BLaER1 (cell line): ENCODE measurements at regions not wholly inside any gene's neighbourhood (a gene's known extent, or its start where the extent isn't known, plus 50 kb on each side); places are given as distances from the start of the nearest gene placed in this dataset.
"Not testable (repeated sequence)": the region's sequence is repeated elsewhere in the genome, so short reads cannot be mapped to it uniquely, and the experiment has no call there.

Experiments used
- H3K27ac ChIP-seq: shearing (Covaris generic); formaldehyde crosslinking; 2 replicates; pipeline ENCODE4 v1.8.1; 2022
- H3K27me3 ChIP-seq: shearing (Covaris generic); formaldehyde crosslinking; 2 replicates; pipeline ENCODE4 v1.8.1; 2022
- H3K36me3 ChIP-seq: shearing (Covaris generic); formaldehyde crosslinking; 2 replicates; pipeline ENCODE4 v1.8.1; 2022
- H3K4me1 ChIP-seq: shearing (Covaris generic); formaldehyde crosslinking; 2 replicates; pipeline ENCODE4 v1.8.1; 2022
- H3K4me2 ChIP-seq: shearing (Covaris generic); formaldehyde crosslinking; 2 replicates; pipeline ENCODE4 v1.8.1; 2022
- H3K4me3 ChIP-seq: shearing (Covaris generic); formaldehyde crosslinking; 2 replicates; pipeline ENCODE4 v1.8.1; 2022
- H3K9ac ChIP-seq: shearing (Covaris generic); formaldehyde crosslinking; 2 replicates; pipeline ENCODE4 v1.8.1; 2022
- H3K9me3 ChIP-seq: shearing (Covaris generic); formaldehyde crosslinking; 2 replicates; pipeline ENCODE4 v1.8.1; 2022
- H4K20me1 ChIP-seq: shearing (Covaris generic); formaldehyde crosslinking; 2 replicates; pipeline ENCODE4 v1.8.1; 2022
- Cebpa-rat ChIP-seq: shearing (Covaris generic); IDR thresholded peaks from 2 replicates; pipeline ENCODE4 v1.8.1; 2022

DNA sequence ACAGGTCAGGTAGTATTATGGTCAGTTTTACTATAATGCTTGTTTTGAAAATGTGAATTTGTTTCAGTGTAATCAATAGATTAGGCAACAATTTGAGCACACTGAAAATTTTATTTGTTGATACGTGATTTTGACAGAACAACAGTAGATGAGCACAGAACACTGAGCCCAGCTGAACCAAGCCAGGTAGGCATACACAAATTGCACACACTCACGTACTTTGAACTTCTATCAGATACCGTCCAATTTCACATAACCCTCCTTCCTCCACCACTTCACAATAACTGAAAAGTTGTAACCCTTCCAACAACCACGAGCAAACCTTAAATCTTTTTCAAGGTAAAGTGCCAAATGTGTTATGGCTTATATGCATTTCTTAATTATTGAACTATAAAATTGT lies 229.5 kb upstream of the TMEFF2 start:
- H3K4me1 ChIP-seq = no peaks in the 10 kb centered on the region
- no peak overlapping the region for H3K4me3 ChIP-seq
- H3K27ac ChIP-seq = no peak overlapping the region
- H3K27me3 ChIP-seq = no peaks in the 10 kb centered on the region
- H4K20me1 ChIP-seq = no peaks in the 10 kb centered on the region
- no peak overlapping the region for H3K9ac ChIP-seq
- H3K36me3 ChIP-seq = no peaks in the 10 kb centered on the region
- TF ChIP-seq Cebpa-rat = no peak
- H3K9me3 ChIP-seq = no peaks in the 10 kb centered on the region
- H3K4me2 ChIP-seq = no peak overlapping the region

- peaks cover 2% of the 10 kb centered on the region; the same call in 1 of the 2 replicates for H3K9me3 ChIP-seq
- no peak overlapping the region for H3K27ac ChIP-seq
- H4K20me1 ChIP-seq = no peaks in the 10 kb centered on the region
- H3K27me3 ChIP-seq = no peaks in the 10 kb centered on the region
- no peak for TF ChIP-seq Cebpa-rat
- H3K4me1 ChIP-seq = no peaks in the 10 kb centered on the region
- H3K4me3 ChIP-seq = no peak overlapping the region
- H3K4me2 ChIP-seq = no peak overlapping the region
- H3K9ac ChIP-seq = no peak overlapping the region
- H3K36me3 ChIP-seq = no peaks in the 10 kb centered on the region
These were observed 225.1 kb upstream of the TMEFF2 start for GRCh38 chr2:192419786-192420185.

DNA sequence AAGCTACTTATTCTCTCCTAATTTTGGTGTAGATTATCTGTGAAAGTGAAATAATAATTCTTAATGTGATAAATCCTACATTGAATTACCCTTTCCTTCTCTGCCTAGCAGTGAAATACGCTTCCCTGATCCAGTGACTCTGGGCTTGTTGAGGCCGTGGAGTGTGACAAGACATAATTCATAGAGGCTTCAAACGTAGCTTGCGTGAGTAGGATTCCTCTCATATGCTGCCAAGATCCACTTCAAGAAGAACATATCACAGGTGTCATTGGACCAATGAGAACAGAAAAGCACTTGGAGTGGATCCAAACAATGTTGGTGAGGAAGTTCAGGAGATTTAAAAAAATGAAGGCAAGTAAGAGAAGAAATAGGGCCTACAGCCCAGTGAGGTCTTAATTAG lies 221.3 kb upstream of the TMEFF2 start:
- Histone ChIP-seq H3K36me3 (no peaks in the 10 kb centered on the region), H3K4me2 (no peak overlapping the region), H4K20me1 (no peaks in the 10 kb centered on the region), H3K9me3 (peaks cover 15% of the 10 kb centered on the region), H3K4me3 (no peak overlapping the region), H3K27me3 (no peaks in the 10 kb centered on the region), H3K9ac (no peak overlapping the region), H3K27ac (no peak overlapping the region), H3K4me1 (no peaks in the 10 kb centered on the region)
- no peak for TF ChIP-seq Cebpa-rat

GRCh38 chr2:192414794-192415193 lies 220.1 kb upstream of the TMEFF2 start:
- H4K20me1 ChIP-seq = no peaks in the 10 kb centered on the region
- H3K9me3 ChIP-seq = peaks cover 15% of the 10 kb centered on the region
- H3K27me3 ChIP-seq = no peaks in the 10 kb centered on the region
- no peak overlapping the region for H3K4me3 ChIP-seq
- H3K4me1 ChIP-seq = no peaks in the 10 kb centered on the region
- H3K4me2 ChIP-seq = no peak overlapping the region
- no peaks in the 10 kb centered on the region for H3K36me3 ChIP-seq
- no peak for TF ChIP-seq Cebpa-rat
- H3K27ac ChIP-seq = no peak overlapping the region
- no peak overlapping the region for H3K9ac ChIP-seq

- no peak overlapping the region for H3K9ac ChIP-seq
- no peak overlapping the region for H3K27ac ChIP-seq
- no peak overlapping the region for H3K4me2 ChIP-seq
- no peak for TF ChIP-seq Cebpa-rat
- no peak overlapping the region for H3K4me3 ChIP-seq
- H3K4me1 ChIP-seq = no peaks in the 10 kb centered on the region
- no peaks in the 10 kb centered on the region for H3K27me3 ChIP-seq
- no peaks in the 10 kb centered on the region for H4K20me1 ChIP-seq
- no peaks in the 10 kb centered on the region for H3K36me3 ChIP-seq
- H3K9me3 ChIP-seq = peaks cover 15% of the 10 kb centered on the region
These were observed 219.3 kb upstream of the TMEFF2 start for GRCh38 chr2:192413812-192414681.

DNA sequence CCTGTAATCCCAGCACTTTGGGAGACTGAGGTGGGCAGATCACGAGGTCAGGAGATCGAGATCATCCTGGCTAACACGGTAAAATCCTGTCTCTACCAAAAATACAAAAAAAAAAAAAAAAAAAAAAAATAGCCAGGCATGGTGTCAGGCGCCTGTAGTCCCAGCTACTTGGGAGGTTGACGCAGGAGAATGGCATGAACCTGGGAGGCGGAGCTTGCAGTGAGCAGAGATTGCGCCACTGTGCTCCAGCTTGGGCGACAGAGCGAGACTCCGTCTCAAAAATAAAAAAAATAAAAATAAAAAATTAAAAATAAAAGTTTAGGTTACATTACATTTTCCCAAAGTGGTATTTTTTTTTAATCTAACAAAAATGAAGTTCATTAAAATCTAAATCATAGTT lies 218.1 kb upstream of the TMEFF2 start:
- not testable (repeated sequence) for H3K27ac ChIP-seq, H3K4me1 ChIP-seq, H3K4me3 ChIP-seq, H3K27me3 ChIP-seq, H3K9ac ChIP-seq, H3K36me3 ChIP-seq, H4K20me1 ChIP-seq, H3K4me2 ChIP-seq
- H3K9me3 ChIP-seq = peaks cover 15% of the 10 kb centered on the region

- H3K27ac ChIP-seq = no peak overlapping the region
- H3K4me1 ChIP-seq = no peaks in the 10 kb centered on the region
- H3K9me3 ChIP-seq = peaks cover 15% of the 10 kb centered on the region
- no peaks in the 10 kb centered on the region for H4K20me1 ChIP-seq
- no peak for TF ChIP-seq Cebpa-rat
- no peaks in the 10 kb centered on the region for H3K36me3 ChIP-seq
- H3K9ac ChIP-seq = no peak overlapping the region
- H3K27me3 ChIP-seq = no peaks in the 10 kb centered on the region
- H3K4me2 ChIP-seq = no peak overlapping the region
- no peak overlapping the region for H3K4me3 ChIP-seq
These were observed 217.7 kb upstream of the TMEFF2 start for GRCh38 chr2:192412394-192412793.

- no peak overlapping the region for H3K9ac ChIP-seq
- no peak overlapping the region for H3K27ac ChIP-seq
- H3K4me2 ChIP-seq = no peak overlapping the region
- H3K4me3 ChIP-seq = no peak overlapping the region
- H3K36me3 ChIP-seq = no peaks in the 10 kb centered on the region
- H4K20me1 ChIP-seq = no peaks in the 10 kb centered on the region
- TF ChIP-seq Cebpa-rat = no peak
- no peaks in the 10 kb centered on the region for H3K4me1 ChIP-seq
- peaks cover 15% of the 10 kb centered on the region for H3K9me3 ChIP-seq
- no peaks in the 10 kb centered on the region for H3K27me3 ChIP-seq
These were observed 217.0 kb upstream of the TMEFF2 start for GRCh38 chr2:192411755-192412154.

- no peak for TF ChIP-seq Cebpa-rat
- no peaks in the 10 kb centered on the region for H3K36me3 ChIP-seq
- H3K4me2 ChIP-seq = no peak overlapping the region
- H3K4me3 ChIP-seq = no peak overlapping the region
- H3K27me3 ChIP-seq = no peaks in the 10 kb centered on the region
- no peaks in the 10 kb centered on the region for H4K20me1 ChIP-seq
- H3K27ac ChIP-seq = no peak overlapping the region
- no peak overlapping the region for H3K9ac ChIP-seq
- H3K9me3 ChIP-seq = peaks cover 15% of the 10 kb centered on the region
- no peaks in the 10 kb centered on the region for H3K4me1 ChIP-seq
These were observed 215.6 kb upstream of the TMEFF2 start for GRCh38 chr2:192410319-192410718.

DNA sequence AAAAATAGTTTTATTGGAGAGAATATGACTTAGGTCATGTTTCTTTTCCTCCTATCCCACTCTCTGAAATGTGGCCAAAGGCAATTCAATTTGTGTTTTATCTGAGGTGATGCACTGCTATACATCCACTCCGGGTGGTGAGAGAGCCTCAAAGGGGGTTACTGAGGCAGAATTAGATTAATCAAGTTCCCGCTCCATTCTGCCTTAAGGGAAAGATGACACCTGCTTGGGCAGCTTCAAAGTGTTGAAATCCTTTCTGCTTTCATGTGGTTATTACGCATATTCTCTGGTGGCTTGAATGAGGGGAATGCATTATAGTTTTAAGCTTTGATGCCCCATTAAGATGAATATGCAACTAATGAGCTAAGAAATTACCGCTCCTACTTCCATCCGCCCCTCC lies 213.0 kb upstream of the TMEFF2 start:
- Histone ChIP-seq H3K4me2 (no peak overlapping the region), H4K20me1 (no peaks in the 10 kb centered on the region), H3K27me3 (no peaks in the 10 kb centered on the region), H3K4me3 (no peak overlapping the region), H3K9me3 (no peaks in the 10 kb centered on the region), H3K27ac (no peak overlapping the region), H3K36me3 (no peaks in the 10 kb centered on the region), H3K4me1 (no peaks in the 10 kb centered on the region), H3K9ac (no peak overlapping the region)
- TF ChIP-seq Cebpa-rat = no peak

DNA sequence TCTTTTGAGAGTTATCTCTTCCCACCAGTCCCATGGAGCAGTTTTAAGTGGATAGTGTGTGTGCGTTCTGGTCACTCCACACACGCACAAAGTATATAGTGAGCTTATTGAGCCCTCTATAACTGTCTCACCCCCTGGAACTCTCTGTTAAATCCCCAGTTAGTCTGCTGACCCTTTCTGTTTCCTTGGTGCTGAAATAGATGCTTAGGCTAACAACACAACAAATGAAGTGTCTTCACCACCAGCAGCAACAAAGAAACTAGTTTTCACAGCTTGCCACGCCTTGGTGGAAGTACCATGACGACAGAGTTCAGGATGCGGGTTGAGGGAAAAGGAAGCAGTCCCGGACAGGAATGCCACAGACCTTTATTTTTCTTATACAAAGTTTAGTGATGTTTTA lies 203.5 kb upstream of the TMEFF2 start:
- Histone ChIP-seq H3K9me3 (no peaks in the 10 kb centered on the region), H3K27ac (no peak overlapping the region), H3K9ac (no peak overlapping the region), H3K4me1 (no peaks in the 10 kb centered on the region), H3K27me3 (no peaks in the 10 kb centered on the region), H3K36me3 (no peaks in the 10 kb centered on the region), H3K4me3 (no peak overlapping the region), H3K4me2 (no peak overlapping the region), H4K20me1 (no peaks in the 10 kb centered on the region)
- no peak for TF ChIP-seq Cebpa-rat
